NCI-H345 (cell line): ENCODE measurements at regions not wholly inside any gene's neighbourhood (a gene's known extent, or its start where the extent isn't known, plus 50 kb on each side); places are given as distances from the start of the nearest gene placed in this dataset.
"Not testable (repeated sequence)": the region's sequence is repeated elsewhere in the genome, so short reads cannot be mapped to it uniquely, and the experiment has no call there.

Source experiments
- DNase-seq: peaks from one replicate; lab custom pipeline; 2025; lab: John Stamatoyannopoulos, UW

DNA sequence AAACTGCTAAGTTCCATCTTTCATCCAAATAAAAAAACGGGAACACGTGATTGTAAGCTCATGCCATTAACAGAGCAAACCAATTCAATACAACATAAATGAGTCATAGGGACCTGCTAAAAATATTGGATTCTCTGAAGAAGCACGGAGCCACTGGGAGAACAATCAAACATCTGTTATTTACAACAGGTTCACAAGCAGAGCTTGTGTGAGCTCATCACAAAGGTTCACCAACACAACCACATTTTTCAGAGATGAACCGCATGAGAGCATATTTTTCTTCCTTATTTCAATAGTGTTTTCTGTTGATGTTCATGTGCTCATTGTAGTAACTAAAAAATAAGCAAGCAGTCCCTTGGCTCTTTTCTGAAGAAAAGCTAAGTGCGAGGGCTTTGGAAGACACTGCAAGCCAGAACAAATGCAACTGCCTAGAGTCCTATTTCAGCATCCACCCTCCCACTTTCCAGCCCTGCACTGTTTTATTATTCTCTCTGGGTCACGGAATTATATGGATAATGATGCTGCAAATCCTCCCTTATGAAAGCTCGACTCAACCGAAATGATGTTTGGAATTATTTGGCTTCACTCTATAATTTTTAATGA is 545.8 kb downstream of the LIG4 start:
- peak; percentile 30 for DNase-seq

- DNase-seq: no peak
Observed at GRCh38 chr13:107665926-107666458, 549.3 kb downstream of the LIG4 start.

GRCh38 chr13:107650081-107650701 is 565.1 kb downstream of the LIG4 start:
- no peak for DNase-seq

DNA sequence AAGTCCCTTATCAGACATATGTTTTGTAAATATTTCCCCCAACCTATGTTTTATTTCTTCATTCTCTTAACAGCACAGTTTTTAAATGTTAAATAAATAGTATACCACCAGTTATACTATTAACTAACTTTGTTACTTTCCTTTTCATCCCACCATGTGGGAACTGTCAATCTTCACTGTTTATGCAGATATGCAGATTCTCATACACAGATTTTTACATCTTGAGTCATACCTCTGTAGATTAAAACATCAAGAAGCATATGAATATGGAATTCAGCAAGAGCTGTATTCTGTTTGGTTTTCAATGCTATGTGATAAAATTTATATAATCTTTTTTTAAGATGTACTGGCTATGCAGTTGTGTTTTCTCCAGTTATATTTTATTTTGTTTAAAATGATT is 566.3 kb downstream of the LIG4 start:
- no peak for DNase-seq

GRCh38 chr13:107644136-107644535 is 571.2 kb downstream of the LIG4 start:
- DNase-seq: no peak

DNA sequence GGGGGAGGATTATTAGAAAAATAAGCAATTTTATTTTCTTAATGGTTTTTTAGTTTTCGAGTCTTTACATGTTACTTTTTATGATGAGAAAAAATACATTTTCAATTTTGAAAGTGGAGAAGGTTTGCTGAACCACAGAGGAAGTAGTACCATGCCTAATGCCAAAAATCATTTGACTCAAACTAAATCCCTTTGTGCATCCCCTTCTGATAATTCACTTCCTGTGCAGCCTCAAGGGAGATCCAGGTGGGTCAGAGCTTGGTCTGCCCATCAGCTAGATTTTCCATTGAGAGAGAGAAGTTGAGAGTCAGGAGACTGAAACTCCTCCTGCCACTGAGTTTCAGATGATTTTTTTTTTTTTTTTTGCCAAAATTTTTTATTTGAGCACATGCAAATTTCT is 571.7 kb downstream of the LIG4 start:
- DNase-seq: peak; percentile 6

DNA sequence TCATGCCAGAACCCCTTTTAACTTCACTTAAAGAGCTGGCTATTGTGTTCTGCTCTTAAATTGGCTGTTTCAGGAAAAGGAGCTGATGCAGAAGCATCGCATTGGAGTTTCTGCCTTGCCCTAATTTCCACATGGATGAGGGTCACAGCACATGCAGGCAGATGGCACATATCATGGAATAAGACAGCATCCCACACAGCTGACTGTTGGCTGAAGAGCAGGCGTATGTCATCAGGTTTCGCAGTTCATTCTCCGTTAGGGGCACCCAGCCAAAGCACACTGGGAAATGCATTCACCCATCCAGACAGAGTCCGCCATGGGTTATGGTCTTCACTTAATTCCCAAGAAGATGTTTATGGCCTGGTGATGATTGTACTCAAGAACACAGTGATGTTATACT is 572.5 kb downstream of the LIG4 start:
- peak; percentile 73 for DNase-seq

DNA sequence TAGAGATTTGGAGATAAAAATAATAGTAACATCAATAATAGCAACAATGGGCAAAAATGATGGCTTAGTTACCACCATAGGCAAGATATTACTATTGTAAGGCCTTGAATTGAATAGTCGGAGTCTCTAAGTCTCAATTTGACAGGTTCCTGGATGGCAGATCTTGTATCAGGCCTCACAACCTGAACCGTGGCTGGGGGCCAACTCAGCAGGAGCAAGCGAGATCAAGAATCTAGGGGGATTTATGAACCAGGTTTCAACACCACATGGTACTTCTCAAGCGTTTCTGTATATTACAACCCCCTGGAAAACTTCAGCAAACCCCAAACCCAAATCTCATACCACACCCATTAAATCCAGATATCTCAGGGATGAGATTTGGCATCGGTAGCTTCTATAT is 573.8 kb downstream of the LIG4 start:
- DNase-seq: no peak

GRCh38 chr13:107625648-107626047 is 589.7 kb downstream of the LIG4 start:
- no peak for DNase-seq

GRCh38 chr13:107617527-107617926 is 597.8 kb downstream of the LIG4 start:
- no peak for DNase-seq

- DNase-seq: no peak
Observed at GRCh38 chr13:107612376-107612775, 603.0 kb downstream of the LIG4 start.

DNA sequence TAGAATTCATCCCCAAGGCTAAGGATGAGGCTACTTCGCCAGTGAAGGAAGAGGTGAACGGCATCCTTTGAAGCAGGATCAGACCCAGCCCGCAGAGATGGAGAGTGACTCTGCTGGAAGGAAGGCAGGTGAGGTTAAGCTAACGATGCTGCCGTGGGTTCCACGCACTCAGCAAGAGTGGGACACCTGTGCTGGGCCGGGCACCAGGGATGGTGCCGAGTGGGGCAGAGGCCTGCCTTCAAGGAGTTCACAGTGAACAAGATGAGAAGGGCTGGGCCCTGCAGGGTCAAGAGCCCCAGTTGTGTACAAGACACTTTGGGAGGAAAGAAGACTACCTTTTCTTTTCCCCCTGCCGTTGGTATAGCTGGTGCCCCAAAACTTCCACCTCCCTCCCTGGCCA is 606.6 kb downstream of the LIG4 start:
- no peak for DNase-seq

GRCh38 chr13:107600971-107601370 is 614.4 kb downstream of the LIG4 start:
- no peak for DNase-seq

- DNase-seq: not testable (repeated sequence)
Observed at GRCh38 chr13:107596306-107596705, 619.0 kb downstream of the LIG4 start.

GRCh38 chr13:107590556-107590955 is 624.8 kb downstream of the LIG4 start:
- DNase-seq: no peak

DNA sequence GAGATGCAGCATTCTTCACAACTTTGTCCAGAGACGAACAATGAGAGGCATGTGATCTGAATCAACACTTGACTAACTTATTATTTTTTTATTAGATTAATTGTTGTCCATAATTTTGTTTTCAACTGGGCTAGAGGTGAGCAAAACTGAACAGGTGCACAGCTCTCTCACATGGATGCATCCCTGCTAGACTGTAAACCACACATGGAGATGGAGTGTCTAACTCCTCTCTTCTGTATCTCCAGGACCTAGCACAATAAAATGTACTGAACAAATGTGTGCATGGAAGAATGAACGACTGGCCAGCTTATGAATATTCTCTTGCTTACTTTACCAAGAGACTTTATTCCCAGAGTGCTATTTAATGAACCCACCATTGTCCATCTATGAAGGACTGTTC is 627.7 kb downstream of the LIG4 start:
- DNase-seq: no peak

- DNase-seq: no peak
Observed at GRCh38 chr13:107586216-107586615, 629.1 kb downstream of the LIG4 start.

GRCh38 chr13:107585469-107586180 is 629.7 kb downstream of the LIG4 start:
- no peak for DNase-seq

DNA sequence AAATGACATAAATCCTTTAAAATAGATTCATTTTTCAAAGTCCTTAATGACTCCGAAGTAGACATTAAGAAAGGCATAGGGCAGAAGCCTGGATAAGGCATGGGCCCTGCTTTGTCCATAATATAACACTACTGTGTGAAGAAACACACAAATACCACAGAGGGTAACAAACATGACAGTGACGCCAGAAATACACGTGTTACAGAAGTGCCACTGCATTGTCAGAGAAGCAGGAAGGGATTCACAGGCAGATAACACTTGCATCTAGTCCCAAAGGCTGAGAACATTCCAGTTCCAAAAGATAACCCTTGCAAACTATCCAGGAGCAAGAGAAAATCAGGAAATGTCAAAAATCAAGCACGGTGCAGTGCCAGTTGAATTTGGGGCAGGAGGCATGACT is 633.2 kb downstream of the LIG4 start:
- no peak for DNase-seq

DNA sequence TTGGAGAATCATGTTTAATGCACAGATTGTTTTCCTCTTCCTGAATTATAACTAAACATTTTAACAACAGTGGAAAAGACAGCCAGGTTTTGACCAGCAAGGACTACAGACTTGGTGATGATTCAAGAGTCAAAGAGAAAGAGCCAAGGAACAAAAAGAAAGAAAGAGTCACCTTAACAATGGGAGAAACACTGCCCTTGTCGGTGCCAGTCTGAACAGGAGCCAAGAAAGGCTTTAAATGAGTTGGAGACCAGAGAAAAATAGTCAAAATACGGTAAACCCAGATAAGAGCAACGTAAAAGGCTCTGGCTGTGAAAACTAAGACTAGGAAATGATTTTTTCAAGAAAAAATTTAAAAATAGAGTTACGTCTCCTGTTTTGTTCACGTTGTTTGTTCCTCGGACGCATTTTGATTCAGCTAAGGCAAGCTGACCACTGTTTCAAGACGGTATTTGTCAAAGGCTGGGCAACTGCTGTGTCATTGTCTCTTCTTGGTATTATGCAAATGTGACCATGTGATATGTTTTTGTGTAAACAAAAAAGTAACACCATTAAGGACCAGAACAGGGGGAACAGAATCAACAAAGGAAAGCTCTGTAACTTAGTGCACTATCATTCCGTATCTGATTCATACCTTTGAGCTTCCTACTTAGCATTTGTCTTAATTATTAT is 634.5 kb downstream of the LIG4 start:
- DNase-seq: no peak

DNA sequence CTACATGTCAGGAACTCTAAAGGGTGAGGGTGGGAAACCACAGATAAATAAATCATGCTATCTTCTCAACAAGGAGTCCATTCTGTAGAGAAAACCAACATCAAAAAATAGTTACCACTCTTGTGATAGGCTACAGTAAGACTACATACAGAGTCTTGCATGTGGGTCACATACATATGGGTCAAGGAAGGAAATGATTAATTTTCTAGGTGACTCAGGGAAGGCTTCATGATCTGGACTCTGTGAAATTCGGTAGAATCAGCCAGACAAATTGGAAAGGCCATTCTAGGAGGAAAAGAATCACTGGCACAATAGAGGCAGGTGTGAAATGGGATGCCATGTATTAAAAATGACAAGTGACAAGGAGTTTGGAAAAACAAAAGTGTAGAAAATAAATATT is 638.9 kb downstream of the LIG4 start:
- no peak for DNase-seq

DNA sequence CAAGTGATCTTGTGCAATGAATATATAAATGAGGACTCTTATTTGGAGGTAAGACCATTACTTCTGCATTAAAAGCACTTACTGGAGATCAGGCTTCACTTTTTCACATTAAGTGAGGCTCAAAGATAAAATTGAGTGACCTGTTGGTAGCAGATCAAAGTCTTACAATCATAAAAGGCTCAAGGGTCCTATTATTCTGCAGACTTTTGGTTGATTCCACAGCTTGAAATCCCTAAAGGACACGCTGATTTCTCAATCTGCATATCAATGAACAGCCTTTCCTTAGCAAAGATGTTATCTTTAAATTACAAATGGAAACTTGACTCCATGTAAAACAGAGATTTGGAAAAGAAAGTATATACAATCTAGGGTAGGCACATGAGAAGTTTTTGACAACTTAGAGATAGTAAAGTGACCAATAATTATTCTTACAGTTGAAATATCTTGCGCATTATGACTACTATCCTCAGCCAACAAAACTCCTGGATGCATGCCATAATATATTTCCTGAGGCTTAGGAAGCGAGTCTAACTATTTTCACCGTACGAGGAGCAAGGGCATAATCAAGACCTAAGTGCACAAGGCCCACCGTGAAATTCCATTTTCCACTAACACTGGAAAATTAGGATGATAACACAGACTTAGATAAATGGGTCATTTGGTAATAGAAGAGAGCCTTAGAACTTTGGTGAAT is 640.7 kb downstream of the LIG4 start:
- no peak for DNase-seq
